Activated CD8-positive, alpha-beta memory T cell treated with anti-CD3 and anti-CD28 coated beads for 4 hours (primary cell): ENCODE measurements at regions not wholly inside any gene's neighbourhood (a gene's known extent, or its start where the extent isn't known, plus 50 kb on each side); places are given as distances from the start of the nearest gene placed in this dataset.
"Not testable (repeated sequence)": the region's sequence is repeated elsewhere in the genome, so short reads cannot be mapped to it uniquely, and the experiment has no call there.

Experiments used
- DNase-seq, 2 donors: peaks; one replicate each; pipeline ENCODE4 v3.0.0-alpha.2; 2020; ENCODE audit warnings: low read depth in 2 of 2

DNA sequence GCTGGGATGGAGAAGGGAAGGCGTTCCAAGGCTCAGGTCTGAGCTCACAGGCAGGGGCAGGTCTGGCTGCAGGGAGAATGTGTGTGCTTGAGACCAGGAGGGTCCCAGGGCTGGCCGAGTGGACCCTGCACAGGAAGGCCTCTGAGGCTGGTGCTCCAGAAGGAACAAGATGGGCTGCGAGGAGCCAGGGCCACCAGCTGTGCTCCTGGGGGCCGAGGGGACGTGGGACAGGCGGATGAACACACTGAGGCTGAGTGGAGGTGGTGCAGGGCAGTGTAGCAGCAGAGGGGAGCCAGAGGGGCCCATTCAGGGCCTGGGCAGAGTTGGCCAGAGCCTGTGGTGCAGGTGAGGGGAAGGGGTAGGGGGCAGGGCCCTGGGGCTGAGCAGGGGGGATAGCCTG, 249.7 kb downstream of the TMEM121 start:
- not testable (repeated sequence) for DNase-seq

DNA sequence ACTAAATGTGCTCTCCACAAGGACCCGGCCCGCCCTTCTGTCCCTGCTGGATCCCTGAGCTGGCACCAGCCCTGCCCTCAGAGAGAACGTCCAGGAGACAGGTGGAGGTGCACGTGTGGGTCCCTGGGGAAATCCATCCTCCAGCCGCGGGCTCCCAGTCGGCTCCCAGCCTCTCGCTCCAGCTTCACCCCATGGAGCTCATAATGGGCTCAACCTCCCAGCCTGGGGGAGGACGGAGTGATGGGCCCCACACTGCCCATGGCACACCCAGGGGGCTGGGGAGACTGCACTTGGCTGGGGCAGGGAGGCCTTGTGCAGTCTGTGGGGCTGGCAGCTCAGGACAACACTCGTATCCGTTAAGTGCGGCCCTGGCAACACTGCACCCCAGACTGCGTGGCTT, 250.5 kb downstream of the TMEM121 start:
- DNase-seq: no peak

DNA sequence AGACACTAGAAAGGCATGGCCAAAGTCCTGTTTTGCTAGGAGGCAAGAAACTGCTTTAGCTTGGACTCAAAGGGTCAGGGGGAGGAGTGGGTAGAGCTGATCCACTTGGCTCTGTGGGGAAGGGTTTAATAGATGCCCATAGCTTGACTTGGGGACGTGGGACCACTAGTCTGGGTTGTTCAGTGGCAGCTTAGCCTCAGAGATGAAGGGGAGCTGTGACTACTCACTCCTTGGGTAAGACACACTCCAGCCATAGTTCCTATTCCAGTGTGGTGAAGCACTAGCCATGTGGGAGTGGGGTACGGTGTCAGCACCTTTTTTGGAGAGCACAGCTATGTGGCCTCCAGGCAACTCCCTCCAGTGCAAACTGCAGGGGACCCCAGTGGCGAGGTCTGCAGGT, 257.3 kb downstream of the TMEM121 start:
- no peak for DNase-seq

DNA sequence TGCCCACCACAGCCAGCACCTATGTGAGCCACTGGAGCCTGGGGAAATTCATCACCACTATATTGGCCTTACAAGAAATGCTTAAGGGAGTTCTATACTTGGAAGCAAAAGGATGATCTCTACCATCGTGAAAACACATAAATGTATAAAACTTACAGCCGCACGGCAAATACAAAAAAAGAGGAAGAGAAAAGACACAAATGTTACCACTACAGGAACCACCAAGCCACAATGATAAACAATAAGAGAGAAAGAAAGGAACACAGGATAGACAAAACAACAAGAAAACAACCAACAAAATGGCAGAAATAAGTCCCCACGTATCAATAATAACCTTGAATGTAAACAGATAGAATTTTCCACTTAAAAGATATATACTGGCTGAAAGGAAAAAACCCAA, 267.5 kb downstream of the TMEM121 start:
- no peak for DNase-seq

DNA sequence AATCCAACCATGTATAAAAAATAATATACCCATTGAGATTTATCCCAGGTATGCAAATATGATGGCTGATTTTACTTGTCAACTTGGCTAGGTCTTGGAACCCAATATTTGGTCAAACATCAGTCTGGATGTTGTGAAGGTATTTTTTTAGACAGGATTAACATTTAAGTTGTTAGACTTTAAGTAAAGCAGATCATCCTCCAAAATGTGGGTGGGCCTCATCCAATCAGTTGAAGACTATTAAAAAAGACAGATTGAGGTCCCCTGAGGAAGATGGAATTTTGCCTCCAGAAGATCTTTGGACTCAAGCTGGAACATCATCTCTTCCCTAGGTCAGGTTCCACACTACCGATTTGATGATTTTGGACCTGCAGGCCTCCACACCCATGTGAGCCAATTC, 271.2 kb downstream of the TMEM121 start:
- no peak for DNase-seq

DNA sequence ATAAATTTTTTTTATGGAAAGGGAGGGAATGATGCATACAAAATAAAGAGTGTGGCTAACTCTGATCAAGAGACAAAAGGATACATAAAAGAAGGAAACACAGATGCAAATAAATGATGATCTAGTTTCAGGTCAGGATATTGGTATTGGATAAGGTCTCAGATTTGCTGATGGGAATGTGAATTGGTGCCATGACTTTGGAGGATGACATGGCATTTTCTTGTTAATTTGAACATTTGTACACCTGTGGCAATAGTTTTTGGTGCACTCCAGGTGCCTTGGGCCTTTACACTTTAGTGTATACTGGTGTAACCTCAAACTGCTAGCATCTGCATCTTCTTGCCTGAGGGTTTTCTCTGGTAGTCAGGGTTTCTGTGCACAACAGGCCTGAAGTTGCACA, 279.3 kb downstream of the TMEM121 start:
- no peak for DNase-seq

DNA sequence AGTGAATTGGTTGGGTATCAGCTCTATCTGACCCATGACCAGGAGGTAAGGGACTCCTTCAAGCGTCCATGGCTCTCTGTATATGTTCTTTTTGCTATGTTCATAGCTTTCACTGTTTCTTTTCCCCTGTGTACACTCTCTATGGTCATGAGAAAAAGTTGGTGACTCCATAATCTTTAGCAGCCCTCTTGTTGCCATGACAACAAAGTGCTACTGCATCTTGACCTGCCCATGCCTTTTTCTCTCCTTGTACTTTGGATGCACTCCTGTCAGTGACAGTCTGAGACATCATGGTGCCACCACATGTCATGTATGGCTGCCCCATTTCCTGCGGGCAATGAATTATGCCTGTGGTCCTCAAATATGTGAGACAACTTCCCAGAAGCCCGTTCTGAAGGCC, 280.2 kb downstream of the TMEM121 start:
- no peak for DNase-seq

DNA sequence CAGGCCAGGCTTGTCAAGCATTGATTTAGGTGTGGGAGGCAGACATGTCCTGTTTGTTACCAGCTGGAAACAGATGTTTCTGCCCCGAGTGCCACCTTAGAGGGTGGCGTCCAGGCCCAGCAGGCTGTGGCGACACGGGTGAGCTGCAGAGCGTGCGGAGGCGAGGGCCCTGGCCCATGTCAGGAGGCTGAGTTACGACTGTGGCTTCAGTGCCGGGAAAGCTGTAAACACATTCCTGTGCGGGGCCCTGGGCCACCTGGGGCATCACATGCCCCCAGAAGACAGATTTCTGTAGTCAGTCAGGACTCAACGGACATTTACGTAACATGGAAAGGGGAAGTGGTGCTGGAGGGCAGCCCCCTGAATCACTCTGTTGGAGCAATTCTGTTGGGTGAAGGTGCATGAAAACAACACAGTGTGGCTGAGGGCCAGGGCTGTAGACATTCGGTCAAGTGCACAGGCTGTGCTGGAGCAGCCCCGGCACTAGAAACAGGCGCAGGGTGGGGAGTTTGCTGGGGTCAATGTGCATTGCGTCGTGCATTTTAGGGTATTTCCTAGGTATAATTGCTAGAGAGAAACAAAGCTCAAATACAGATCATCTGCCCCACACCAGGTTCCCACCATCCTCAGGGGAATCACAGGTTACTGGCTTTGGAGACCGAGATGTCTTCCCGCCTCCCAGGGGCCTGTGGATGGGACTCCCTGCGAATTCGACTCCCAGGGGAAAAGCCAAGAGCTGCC, 291.8 kb downstream of the TMEM121 start:
- DNase-seq: no peak

DNA sequence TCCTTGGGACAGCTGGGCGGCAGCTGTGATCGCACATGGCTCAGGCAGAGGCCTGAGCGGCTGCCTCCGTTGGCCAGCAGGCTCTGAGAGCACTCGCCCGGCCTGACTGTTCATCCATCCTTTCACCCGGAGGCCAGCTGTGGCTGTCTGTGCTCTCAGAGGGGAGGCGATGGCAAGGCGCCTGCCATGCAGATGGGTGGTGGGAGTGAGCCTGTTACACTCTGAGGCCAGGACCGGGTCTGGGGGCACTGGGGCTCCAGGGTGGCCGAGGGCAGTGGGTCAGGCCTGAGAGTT, 292.3 kb downstream of the TMEM121 start:
- DNase-seq: no peak

DNA sequence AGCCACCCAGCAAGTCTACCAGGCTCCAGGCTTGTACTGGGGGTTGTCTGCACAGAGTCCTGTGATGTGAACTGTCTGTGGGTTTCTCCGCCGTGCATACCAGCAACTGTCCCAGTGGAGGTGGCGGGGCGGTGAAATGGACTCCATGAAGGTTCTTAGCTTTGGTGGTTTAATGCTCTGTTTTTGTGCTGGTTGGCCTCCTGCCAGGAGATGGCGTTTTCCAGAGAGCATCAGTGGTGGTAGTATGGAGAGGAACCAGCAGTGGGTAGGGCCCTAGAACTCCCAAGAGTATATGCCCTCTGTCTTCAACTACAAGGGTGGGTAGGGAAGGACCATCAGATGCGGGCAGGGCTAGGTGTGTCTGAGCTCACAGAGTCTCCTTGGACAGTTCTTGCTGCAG, 303.8 kb downstream of the TMEM121 start:
- no peak for DNase-seq

DNA sequence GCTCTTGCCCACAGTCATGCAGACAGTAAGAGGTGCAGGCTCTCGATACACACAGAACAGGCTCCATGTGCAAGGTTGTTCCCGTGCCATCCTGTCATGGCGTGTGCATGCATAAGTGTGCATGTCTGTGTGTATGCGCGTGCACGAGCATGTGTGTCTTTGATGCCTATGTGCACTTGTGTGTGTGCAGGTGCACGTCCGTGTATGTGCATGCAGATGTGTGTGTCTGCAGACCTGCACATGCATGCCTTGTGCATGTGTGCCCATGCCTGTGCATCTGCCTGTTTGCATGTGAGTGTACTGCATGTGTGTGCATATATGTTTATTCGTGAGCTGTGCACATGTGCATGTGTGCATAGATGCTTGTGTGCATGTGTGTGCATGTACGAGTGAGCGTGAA, 309.8 kb downstream of the TMEM121 start:
- DNase-seq: no peak

DNA sequence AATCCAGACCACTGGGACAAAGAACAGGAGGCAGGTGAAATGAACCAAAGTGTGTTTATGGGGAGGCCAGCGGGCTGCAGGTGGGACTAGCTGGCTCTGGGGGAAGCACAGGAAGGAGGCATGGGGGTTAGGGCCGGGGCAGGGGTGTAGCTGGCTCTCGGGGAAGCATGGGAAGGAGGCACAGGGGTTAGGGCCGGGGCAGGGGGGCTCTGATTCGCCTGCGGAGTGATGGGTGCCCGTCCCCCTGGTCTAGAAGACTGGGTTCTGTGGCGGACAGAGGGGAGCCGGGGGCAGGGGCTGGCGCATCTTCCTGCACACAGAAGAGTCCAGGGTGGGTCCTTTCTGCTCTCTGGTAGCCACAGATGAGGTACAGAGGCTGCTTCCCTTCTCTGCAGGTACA, 310.3 kb downstream of the TMEM121 start:
- no peak for DNase-seq

DNA sequence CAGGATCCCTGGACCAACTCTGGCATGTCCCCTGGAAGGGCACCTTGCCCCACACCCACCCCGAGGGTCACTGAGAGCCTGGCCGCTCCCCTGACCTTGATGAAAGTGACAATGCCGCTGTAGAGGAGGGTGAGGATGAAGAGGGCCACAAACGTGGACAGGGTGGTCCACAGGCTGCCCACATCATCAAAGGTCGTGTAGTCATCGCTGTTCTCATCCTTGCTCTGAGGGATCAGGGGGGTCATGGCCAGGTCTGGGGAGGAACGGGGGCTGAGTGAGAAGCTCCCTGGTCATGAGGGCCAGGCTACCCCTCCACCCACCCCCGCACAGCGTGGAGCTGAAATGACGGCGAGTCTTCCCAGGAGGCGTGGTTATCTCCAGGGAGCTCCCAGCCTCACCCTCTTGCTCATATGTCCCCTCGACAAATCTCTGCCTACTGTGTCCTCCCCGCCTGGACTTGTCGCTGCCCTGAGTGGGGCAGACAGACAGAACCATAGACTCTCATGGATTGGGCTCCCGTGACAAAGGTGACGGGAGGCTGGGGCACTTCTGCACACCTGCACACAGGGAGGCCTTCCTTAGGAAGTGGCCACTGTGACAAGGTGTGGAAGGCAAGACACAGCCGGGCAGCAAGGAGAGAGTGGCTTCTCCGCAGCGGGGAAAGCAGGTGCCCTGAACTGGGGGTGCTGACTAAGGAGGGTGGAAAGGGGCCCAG, 311.1 kb downstream of the TMEM121 start:
- no peak for DNase-seq

DNA sequence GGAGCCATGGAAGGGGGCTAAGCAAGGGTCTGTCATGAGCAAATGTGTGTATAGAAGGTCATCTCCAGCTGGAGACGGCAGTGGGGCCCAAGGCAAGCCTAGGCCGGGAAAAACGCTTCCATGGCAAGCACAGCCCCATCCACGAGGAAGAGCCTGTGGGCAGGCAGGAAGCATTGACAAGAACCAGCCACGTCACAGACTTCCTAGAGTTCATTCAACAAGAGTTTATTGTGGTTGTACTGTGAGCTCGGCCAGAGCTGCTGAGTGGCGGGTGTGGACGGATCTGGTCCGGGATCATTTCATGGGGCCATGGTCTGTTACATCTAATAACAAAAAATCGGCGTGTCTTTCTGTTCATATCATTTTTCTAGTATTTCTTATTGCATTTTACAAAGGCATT, 311.7 kb downstream of the TMEM121 start:
- no peak for DNase-seq

DNA sequence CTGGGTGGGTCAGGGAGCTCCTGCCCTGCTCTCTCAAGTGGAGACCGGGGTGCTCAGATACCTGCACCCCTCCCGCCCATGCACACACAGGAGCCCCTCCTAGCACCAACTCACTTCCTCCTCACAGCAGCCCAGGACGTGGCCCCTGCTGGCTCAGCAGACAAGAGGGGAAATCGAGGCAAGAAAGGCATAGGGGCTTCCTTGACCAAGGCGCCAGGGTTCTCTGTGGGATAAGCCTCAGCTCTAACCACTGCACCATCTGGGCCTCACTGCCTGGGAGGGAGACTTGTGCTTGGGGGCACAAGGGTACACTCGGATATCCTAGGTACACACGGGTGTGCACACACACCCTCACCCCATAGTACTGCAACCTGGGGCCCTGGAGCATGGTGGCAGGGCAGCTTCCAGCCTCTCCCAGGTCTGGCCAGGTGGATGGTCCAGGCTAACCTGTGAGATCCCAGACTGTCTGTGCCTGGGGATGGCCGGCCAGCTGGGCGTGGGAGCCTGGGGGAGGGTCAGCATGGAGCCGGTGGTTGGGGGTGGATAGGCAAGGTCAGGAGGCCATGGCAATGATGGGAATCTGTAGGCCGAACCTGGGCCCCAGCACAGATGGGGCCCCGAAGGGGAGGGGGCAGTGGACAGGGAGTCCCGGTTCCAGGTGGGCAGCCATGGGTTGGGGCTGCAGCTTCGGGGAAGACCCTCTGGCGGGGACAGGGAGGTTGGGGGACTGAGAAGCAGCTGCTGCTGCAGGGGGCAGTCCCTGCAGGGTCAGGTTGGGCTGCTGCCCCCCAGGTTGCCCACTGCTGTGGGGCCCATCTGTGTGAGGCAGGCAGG, 312.4 kb downstream of the TMEM121 start:
- DNase-seq: no peak

DNA sequence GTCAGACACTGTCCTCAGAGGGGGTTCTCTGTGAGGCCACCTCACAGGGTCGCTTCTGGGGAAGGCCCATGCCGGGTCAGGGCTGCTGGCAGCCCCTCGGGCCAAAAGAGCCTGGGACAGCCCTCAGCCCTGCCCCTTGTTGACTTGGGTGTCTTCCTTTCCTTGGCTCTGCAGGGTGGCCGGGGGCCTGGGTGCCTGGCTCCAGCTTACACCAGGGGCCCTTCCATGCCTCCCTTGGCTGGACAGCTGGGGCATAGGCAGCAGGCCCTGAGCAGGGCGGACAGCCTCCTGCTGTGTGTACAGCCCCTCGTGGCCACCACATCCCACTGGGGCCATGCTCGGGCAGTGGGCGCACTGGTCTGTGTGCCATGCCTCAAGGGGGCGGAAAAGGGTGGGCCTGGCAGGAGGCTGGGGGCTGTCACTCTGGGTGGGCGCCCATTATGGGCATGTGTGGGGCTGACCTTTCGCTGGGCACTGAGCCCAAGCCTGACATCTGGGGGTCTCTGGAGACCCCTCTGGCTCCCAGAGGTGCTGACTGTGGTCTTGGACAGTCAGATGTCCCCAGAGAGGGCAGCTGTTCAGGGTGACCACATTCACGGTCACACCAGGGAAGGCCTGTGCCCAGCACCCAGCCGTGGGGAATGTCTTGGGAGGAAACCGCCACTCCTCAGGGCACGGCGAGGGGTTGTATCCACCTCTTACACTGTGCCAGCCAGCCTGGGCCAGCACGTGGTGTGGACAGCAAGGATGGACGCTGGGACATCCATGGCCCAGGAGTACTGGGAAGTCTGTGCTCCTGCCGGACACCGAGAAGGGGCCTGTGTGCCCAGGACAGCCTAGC, 313.3 kb downstream of the TMEM121 start:
- DNase-seq: no peak

DNA sequence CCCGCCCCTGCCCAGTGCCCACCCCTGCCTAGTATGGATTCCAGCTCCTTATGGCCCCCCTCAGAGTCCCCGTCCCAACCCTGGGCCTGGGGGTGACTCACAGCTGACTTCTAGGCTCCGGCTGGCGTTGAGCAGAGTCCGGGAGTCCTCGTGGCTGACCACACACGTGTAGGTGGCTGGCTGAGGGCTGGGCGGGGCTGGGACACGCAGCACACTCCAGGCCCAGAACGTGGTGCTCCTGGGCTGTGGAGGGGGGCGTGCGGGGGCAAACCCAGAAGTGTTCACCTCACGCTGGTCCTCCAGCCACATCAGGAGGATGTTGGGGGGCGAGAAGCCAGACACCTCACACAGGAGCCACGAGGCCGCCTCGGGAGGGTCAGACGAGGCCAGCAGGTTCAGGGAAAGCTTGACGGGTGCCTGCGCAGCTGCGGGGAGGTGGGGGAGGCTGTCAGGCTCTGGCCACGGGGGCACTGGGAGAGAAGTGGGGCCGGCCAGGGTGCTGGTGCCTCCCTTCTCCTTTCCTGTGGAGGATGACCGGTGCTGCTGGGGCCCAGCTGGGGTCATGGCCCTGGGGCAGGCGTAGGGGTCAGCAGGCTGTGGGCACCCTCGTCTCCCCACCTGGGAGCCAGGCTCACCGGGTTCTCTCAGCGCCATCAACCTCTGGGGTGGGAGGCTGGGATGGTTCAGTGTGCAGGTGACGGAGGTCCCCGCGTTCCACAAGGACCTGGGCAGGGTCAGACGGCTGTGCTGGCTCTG, 314.1 kb downstream of the TMEM121 start:
- DNase-seq: no peak

DNA sequence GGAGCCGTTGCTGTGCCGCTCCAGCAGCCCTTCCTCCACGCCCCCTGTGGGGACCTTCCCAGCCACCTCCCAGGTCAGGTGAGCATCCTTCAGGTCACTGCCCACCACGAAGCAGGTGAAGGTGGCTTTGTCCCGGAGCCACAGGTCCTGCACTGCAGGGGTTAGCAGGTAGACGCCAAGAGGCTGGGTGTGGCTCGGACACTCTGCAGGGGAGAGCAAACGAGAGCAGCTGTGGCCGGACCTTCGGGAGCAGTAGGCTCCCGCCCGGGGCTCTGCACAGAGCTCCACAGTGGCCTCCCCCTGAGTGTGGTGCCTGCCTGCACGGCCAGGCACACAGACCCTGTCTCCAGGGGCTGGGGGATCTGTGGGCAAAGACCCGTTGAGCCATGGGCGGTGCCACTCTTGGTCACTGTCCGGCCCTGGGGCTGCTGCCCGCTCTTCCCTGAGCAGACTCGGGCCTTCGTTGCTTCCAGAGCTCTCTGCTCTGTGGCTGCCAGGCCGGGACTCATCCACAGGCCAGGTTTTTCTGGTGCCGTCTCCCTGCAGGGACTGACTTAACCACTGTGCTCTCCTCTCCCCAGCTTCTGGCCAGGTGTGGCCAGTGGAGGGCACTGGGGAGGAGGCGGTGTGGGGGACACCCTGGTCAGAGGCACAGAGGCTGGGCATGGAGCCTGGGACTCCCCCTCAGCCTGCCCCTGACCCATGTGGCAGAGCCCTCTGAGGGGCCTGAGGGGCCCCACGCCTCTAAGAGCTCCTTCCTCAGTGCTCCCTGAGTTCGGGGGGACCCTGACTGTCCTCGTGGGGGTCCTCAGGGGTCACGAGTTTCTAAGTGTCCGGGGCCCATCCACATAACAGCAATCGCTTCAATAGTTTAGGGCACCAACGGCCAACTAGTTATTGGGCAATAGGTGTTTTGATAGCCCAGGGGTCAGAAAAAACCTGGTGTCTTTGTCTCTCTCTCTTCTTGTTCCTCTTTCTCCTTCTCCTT, 314.9 kb downstream of the TMEM121 start:
- no peak for DNase-seq

DNA sequence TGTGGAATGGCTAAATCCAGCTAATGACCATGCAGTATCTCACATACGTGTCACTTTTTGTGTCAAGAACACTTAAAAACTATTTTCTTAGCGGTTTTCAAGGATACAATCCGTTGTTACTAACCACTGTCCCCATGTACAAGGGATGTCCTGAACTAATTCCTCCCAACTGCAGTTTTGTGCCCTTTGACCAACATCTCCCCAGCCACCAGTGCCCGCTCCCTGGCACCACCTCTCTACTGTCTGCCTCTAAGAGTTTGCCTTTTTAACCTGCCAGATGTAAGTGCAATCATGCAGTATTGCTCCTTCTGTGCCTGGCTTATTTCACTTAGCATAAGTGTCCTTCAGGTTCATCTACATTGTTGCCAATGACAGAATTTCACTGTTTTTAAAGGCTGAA, 315.7 kb downstream of the TMEM121 start:
- no peak for DNase-seq

DNA sequence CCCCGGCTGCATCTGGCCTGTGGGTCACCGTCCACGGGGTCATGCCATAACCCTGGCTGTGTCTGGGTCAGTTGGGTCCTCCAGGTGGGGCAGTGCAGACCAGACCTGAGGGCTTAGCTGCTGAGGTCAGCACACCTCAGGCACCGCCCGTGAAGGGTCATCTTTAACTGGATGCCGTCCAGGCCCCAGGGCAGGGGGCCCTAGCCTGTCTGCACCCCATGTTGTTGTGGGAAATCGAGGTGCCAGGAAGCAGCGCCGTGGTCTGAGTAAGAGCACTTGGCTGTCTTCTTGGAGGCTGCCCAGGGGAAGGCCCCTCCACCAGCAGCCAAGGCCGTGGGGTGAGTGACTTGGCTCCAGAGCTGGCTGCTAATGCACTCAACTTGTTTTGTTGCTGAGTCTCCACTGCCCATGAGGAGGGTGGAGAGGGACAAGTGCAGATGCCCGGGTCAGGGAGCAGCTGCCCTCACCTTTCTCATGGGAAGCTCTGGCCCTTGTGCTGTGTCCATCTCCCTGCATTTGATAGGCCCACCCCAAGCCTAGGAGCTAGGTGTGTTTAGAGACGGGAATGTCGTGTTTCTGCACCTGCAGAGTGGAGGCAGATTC, 317.2 kb downstream of the TMEM121 start:
- no peak for DNase-seq
